Erythroblast (primary cell): ENCODE measurements at regions not wholly inside any gene's neighbourhood (a gene's known extent, or its start where the extent isn't known, plus 50 kb on each side); places are given as distances from the start of the nearest gene placed in this dataset.
"Not testable (repeated sequence)": the region's sequence is repeated elsewhere in the genome, so short reads cannot be mapped to it uniquely, and the experiment has no call there.

Experiments
- GATA1 ChIP-seq: IDR thresholded peaks from 2 replicates; pipeline ENCODE4 v1.6.1; 2011; ENCODE audit warnings: low read depth, mild to moderate bottlenecking, control low read depth, low read length, moderate library complexity
- POLR2A ChIP-seq: IDR thresholded peaks from 2 replicates; pipeline ENCODE4 v1.6.1; 2011; ENCODE audit warnings: mild to moderate bottlenecking, low read length

- not testable (repeated sequence) for TF ChIP-seq POLR2A, GATA1
These were observed 211.5 kb downstream of the BANP start for GRCh38 chr16:88162778-88163177.
